Vagina (tissue), 2 donors: ENCODE measurements at regions not wholly inside any gene's neighbourhood (a gene's known extent, or its start where the extent isn't known, plus 50 kb on each side); places are given as distances from the start of the nearest gene placed in this dataset.

Experiments used
- CTCF ChIP-seq, 3 experiments: fragments of 450-650 bp in 2 of 3; fragments of 200-600 bp in 1 of 3; sonication (generic) in 1 of 3; IDR thresholded peaks; one replicate each; pipeline ENCODE4 v1.5.1; 2017 to 2019; ENCODE audit warnings: antibody characterized with exemption in 3 of 3, mild to moderate bottlenecking in 2 of 3, moderate library complexity in 2 of 3
- POLR2AphosphoS5 ChIP-seq, 2 donors: sonication (generic); formaldehyde crosslinking; IDR thresholded peaks; one replicate each; pipeline ENCODE4 v1.9.0; 2017; ENCODE audit warnings: antibody characterized with exemption in 2 of 2, mild to moderate bottlenecking in 2 of 2, low read depth in 1 of 2; ENCODE audit not compliant: insufficient read depth in 1 of 2

- TF ChIP-seq CTCF (IDR thresholded peaks at IDR 0.05): no peak
- no peak for TF ChIP-seq POLR2AphosphoS5 (IDR thresholded peaks at IDR 0.05; ENCODE audit: insufficient read depth in 1 of 2, low read depth in 1 of 2)
Observed at GRCh38 chr6:112910256-112910655, 563.1 kb downstream of the RFPL4B start.
